ENCODE measurements at regions not wholly inside any gene's neighbourhood (a gene's known extent, or its start where the extent isn't known, plus 50 kb on each side); places are given as distances from the start of the nearest gene placed in this dataset.
"Not testable (repeated sequence)": the region's sequence is repeated elsewhere in the genome, so short reads cannot be mapped to it uniquely, and the experiment has no call there.

GRCh38 chr6:82551311-82551710, 187.7 kb downstream of the TPBG start:
- POLR2A ChIA-PET = not testable (repeated sequence)
- 84% methylated on average over 2 of the region's 2 CpGs for WGBS (ENCODE audit: insufficient coverage)

GRCh38 chr6:82551831-82552230, 188.2 kb downstream of the TPBG start:
- Mint-ChIP-seq H3K9me3 (peaks cover 0 to 7% (median 0%) of the 10 kb centered on the region in 3 donors), H3K4me1 (no peaks in the 10 kb centered on the region), H3K27me3 (no peaks in the 10 kb centered on the region), H3K4me3 (no peak overlapping the region), H3K36me3 (no peaks in the 10 kb centered on the region), H3K27ac (no peak overlapping the region)
- CTCF ChIA-PET = no interaction called here
- ATAC-seq (replicated peaks in 1 of 4) = no peak
- WGBS (ENCODE audit: insufficient coverage) = 67% methylated on average over 4 of the region's 7 CpGs
- DNase-seq = no peak
- Histone ChIP-seq H3K27ac (ENCODE audit: low read length) (no peak overlapping the region), H3K36me3 (ENCODE audit: control insufficient read depth in 2 of 2, extremely low read depth in 1 of 2, insufficient read depth in 1 of 2, low read length in 1 of 2) (no peaks in the 10 kb centered on the region), H3K4me3 (ENCODE audit: control insufficient read depth in 1 of 2, extremely low read depth in 1 of 2, low read length in 1 of 2) (no peak overlapping the region), H3K9me3 (no peaks in the 10 kb centered on the region), H3K4me1 (ENCODE audit: control insufficient read depth in 1 of 2, extremely low read depth in 1 of 2, insufficient read depth in 2 of 2, low read length in 2 of 2) (no peaks in the 10 kb centered on the region), H3K27me3 (replicated peaks in 1 of 2; ENCODE audit: control insufficient read depth in 2 of 2, extremely low read depth in 1 of 2, insufficient read depth in 2 of 2, low read length in 1 of 2) (no peaks in the 10 kb centered on the region)
- POLR2A ChIA-PET = no interaction called here

More at GRCh38 chr6:82551311-82551710, 187.7 kb downstream of the TPBG start:
- H3K4me1 Mint-ChIP-seq; H3K36me3 ChIP-seq (ENCODE audit: control insufficient read depth in 2 of 2, extremely low read depth in 1 of 2, insufficient read depth in 1 of 2, low read length in 1 of 2); H3K9me3 Mint-ChIP-seq; H3K27ac Mint-ChIP-seq; H3K27me3 ChIP-seq (replicated peaks in 1 of 2; ENCODE audit: control insufficient read depth in 2 of 2, extremely low read depth in 1 of 2, insufficient read depth in 2 of 2, low read length in 1 of 2); H3K36me3 Mint-ChIP-seq; H3K27ac ChIP-seq (ENCODE audit: low read length); H3K4me3 ChIP-seq (ENCODE audit: control insufficient read depth in 1 of 2, extremely low read depth in 1 of 2, low read length in 1 of 2); H3K9me3 ChIP-seq; DNase-seq; CTCF ChIA-PET; H3K27me3 Mint-ChIP-seq; H3K4me1 ChIP-seq (ENCODE audit: control insufficient read depth in 1 of 2, extremely low read depth in 1 of 2, insufficient read depth in 2 of 2, low read length in 2 of 2); ATAC-seq (replicated peaks in 1 of 4); H3K4me3 Mint-ChIP-seq: not testable (repeated sequence)

- Mint-ChIP-seq H3K4me1 (no peaks in the 10 kb centered on the region), H3K27ac (no peak overlapping the region), H3K36me3 (no peaks in the 10 kb centered on the region), H3K4me3 (no peak overlapping the region), H3K9me3 (peaks cover 0 to 7% (median 2%) of the 10 kb centered on the region in 3 donors), H3K27me3 (no peaks in the 10 kb centered on the region)
- H3K36me3 ChIP-seq (ENCODE audit: control insufficient read depth in 2 of 2, extremely low read depth in 1 of 2, insufficient read depth in 1 of 2, low read length in 1 of 2) = no peaks in the 10 kb centered on the region
- WGBS (ENCODE audit: insufficient coverage) = no CpG with 5 or more reads among the region's 2 CpGs
- H3K4me1 ChIP-seq (ENCODE audit: control insufficient read depth in 1 of 2, extremely low read depth in 1 of 2, insufficient read depth in 2 of 2, low read length in 2 of 2) = no peaks in the 10 kb centered on the region
- POLR2A ChIA-PET = no interaction called here
- ATAC-seq (replicated peaks in 1 of 4) = no peak
- CTCF ChIA-PET = no interaction called here
- H3K27me3 ChIP-seq (replicated peaks in 1 of 2; ENCODE audit: control insufficient read depth in 2 of 2, extremely low read depth in 1 of 2, insufficient read depth in 2 of 2, low read length in 1 of 2) = no peaks in the 10 kb centered on the region
- no peak overlapping the region for H3K4me3 ChIP-seq (ENCODE audit: control insufficient read depth in 1 of 2, extremely low read depth in 1 of 2, low read length in 1 of 2)
- no peak overlapping the region for H3K27ac ChIP-seq (ENCODE audit: low read length)
- no peak for DNase-seq
- no peaks in the 10 kb centered on the region for H3K9me3 ChIP-seq
Measured at GRCh38 chr6:82553863-82554531, 190.4 kb downstream of the TPBG start.

GRCh38 chr6:82554666-82555065, 191.0 kb downstream of the TPBG start:
- Mint-ChIP-seq H3K36me3 (no peaks in the 10 kb centered on the region), H3K9me3 (peaks cover 0 to 7% (median 2%) of the 10 kb centered on the region in 3 donors), H3K4me1 (no peaks in the 10 kb centered on the region), H3K27ac (no peak overlapping the region), H3K4me3 (no peak overlapping the region), H3K27me3 (no peaks in the 10 kb centered on the region)
- WGBS (ENCODE audit: insufficient coverage) = no CpG with 5 or more reads among the region's 1 CpG
- CTCF ChIA-PET = no interaction called here
- POLR2A ChIA-PET = no interaction called here
- no peaks in the 10 kb centered on the region for H3K4me1 ChIP-seq (ENCODE audit: control insufficient read depth in 1 of 2, extremely low read depth in 1 of 2, insufficient read depth in 2 of 2, low read length in 2 of 2)
- no peak overlapping the region for H3K4me3 ChIP-seq (ENCODE audit: control insufficient read depth in 1 of 2, extremely low read depth in 1 of 2, low read length in 1 of 2)
- no peaks in the 10 kb centered on the region for H3K9me3 ChIP-seq
- no peaks in the 10 kb centered on the region for H3K27me3 ChIP-seq (replicated peaks in 1 of 2; ENCODE audit: control insufficient read depth in 2 of 2, extremely low read depth in 1 of 2, insufficient read depth in 2 of 2, low read length in 1 of 2)
- DNase-seq (no peak), ATAC-seq (replicated peaks in 1 of 4) (no peak)
- H3K27ac ChIP-seq (ENCODE audit: low read length) = no peak overlapping the region
- H3K36me3 ChIP-seq (ENCODE audit: control insufficient read depth in 2 of 2, extremely low read depth in 1 of 2, insufficient read depth in 1 of 2, low read length in 1 of 2) = no peaks in the 10 kb centered on the region

DNA sequence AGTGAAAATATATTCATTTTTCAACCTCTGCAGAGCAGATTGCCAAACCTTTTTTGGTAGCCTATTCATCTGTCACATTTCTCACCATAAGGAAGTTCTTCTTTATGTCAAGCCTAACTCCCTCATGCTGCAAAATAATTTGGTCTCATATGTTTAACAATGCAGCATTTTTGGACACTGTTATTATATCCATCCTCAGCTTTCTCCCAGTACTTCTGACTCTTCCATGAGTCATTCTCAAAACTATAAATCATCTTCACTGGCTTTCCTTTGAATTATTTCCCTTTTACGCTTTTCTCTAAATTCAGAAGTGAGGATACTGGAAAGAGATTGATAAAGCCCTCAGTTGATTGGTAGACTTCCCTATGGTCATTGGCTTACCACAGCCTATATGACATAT, 192.2 kb downstream of the TPBG start:
- no peaks in the 10 kb centered on the region for H3K4me1 Mint-ChIP-seq
- H3K9me3 Mint-ChIP-seq = peaks cover 0 to 2% (median 0%) of the 10 kb centered on the region in 3 donors
- H3K36me3 Mint-ChIP-seq = no peaks in the 10 kb centered on the region
- CTCF ChIA-PET = no interaction called here
- Histone ChIP-seq H3K36me3 (ENCODE audit: control insufficient read depth in 2 of 2, extremely low read depth in 1 of 2, insufficient read depth in 1 of 2, low read length in 1 of 2) (no peaks in the 10 kb centered on the region), H3K27ac (ENCODE audit: low read length) (no peak overlapping the region), H3K4me3 (ENCODE audit: control insufficient read depth in 1 of 2, extremely low read depth in 1 of 2, low read length in 1 of 2) (no peak overlapping the region), H3K27me3 (replicated peaks in 1 of 2; ENCODE audit: control insufficient read depth in 2 of 2, extremely low read depth in 1 of 2, insufficient read depth in 2 of 2, low read length in 1 of 2) (no peaks in the 10 kb centered on the region), H3K4me1 (ENCODE audit: control insufficient read depth in 1 of 2, extremely low read depth in 1 of 2, insufficient read depth in 2 of 2, low read length in 2 of 2) (no peaks in the 10 kb centered on the region), H3K9me3 (no peaks in the 10 kb centered on the region)
- H3K27me3 Mint-ChIP-seq = no peaks in the 10 kb centered on the region
- H3K27ac Mint-ChIP-seq = no peak overlapping the region
- no CpG with 5 or more reads among the region's 1 CpG for WGBS (ENCODE audit: insufficient coverage)
- H3K4me3 Mint-ChIP-seq = no peak overlapping the region
- DNase-seq (no peak), ATAC-seq (replicated peaks in 1 of 4) (no peak)
- POLR2A ChIA-PET = no interaction called here

DNA sequence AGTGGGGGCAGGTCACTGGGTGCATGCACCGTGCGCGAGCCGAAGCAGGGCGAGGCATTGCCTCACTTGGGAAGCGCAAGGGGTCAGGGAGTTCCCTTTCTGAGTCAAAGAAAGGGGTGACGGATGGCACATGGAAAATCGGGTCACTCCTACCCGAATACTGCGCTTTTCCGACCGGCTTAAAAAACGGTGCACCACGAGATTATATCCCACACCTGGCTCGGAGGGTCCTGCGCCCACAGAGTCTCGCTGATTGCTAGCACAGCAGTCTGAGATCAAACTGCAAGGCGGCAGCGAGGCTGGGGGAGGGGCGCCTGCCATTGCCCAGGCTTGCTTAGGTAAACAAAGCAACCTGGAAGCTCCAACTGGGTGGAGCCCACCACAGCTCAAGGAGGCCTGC, 194.9 kb downstream of the TPBG start:
- ATAC-seq (replicated peaks in 1 of 4); H3K9me3 ChIP-seq; H3K4me3 Mint-ChIP-seq; H3K4me1 ChIP-seq (ENCODE audit: control insufficient read depth in 1 of 2, extremely low read depth in 1 of 2, insufficient read depth in 2 of 2, low read length in 2 of 2); H3K27ac Mint-ChIP-seq; CTCF ChIA-PET; H3K4me3 ChIP-seq (ENCODE audit: control insufficient read depth in 1 of 2, extremely low read depth in 1 of 2, low read length in 1 of 2); DNase-seq; H3K27me3 Mint-ChIP-seq; H3K4me1 Mint-ChIP-seq; H3K36me3 Mint-ChIP-seq; H3K36me3 ChIP-seq (ENCODE audit: control insufficient read depth in 2 of 2, extremely low read depth in 1 of 2, insufficient read depth in 1 of 2, low read length in 1 of 2); H3K27ac ChIP-seq (ENCODE audit: low read length); POLR2A ChIA-PET; H3K9me3 Mint-ChIP-seq; H3K27me3 ChIP-seq (replicated peaks in 1 of 2; ENCODE audit: control insufficient read depth in 2 of 2, extremely low read depth in 1 of 2, insufficient read depth in 2 of 2, low read length in 1 of 2): not testable (repeated sequence)
- 96% methylated on average over 9 of the region's 20 CpGs for WGBS (ENCODE audit: insufficient coverage)

GRCh38 chr6:82567621-82568020, 204.0 kb downstream of the TPBG start:
- ChIA-PET POLR2A (no interaction called here), CTCF (no interaction called here)
- Mint-ChIP-seq H3K27me3 (no peaks in the 10 kb centered on the region), H3K9me3 (peaks cover 0 to 10% (median 0%) of the 10 kb centered on the region in 3 donors), H3K27ac (no peak overlapping the region), H3K4me1 (no peaks in the 10 kb centered on the region), H3K4me3 (no peak overlapping the region), H3K36me3 (no peaks in the 10 kb centered on the region)
- H3K4me3 ChIP-seq (ENCODE audit: control insufficient read depth in 1 of 2, extremely low read depth in 1 of 2, low read length in 1 of 2) = no peak overlapping the region
- no peaks in the 10 kb centered on the region for H3K9me3 ChIP-seq
- DNase-seq (no peak), ATAC-seq (replicated peaks in 1 of 4) (no peak)
- H3K4me1 ChIP-seq (ENCODE audit: control insufficient read depth in 1 of 2, extremely low read depth in 1 of 2, insufficient read depth in 2 of 2, low read length in 2 of 2) = no peaks in the 10 kb centered on the region
- no peaks in the 10 kb centered on the region for H3K36me3 ChIP-seq (ENCODE audit: control insufficient read depth in 2 of 2, extremely low read depth in 1 of 2, insufficient read depth in 1 of 2, low read length in 1 of 2)
- H3K27me3 ChIP-seq (replicated peaks in 1 of 2; ENCODE audit: control insufficient read depth in 2 of 2, extremely low read depth in 1 of 2, insufficient read depth in 2 of 2, low read length in 1 of 2) = peaks cover 0 to 2% of the 10 kb centered on the region in 2 experiments
- WGBS (ENCODE audit: insufficient coverage) = no CpG with 5 or more reads among the region's 1 CpG
- no peak overlapping the region for H3K27ac ChIP-seq (ENCODE audit: low read length)

All from T-cell (primary cell).